ENCODE measurements at regions not wholly inside any gene's neighbourhood (a gene's known extent, or its start where the extent isn't known, plus 50 kb on each side); places are given as distances from the start of the nearest gene placed in this dataset.
A peak's percentile ranks its signal among the peaks of the same experiment; 100 is the strongest.

GRCh38 chr1:8203056-8203455 is 114.9 kb upstream of the SLC45A1 start:
- DNase-seq (ENCODE audit: low spot score): no peak

GRCh38 chr1:8202182-8202905 is 115.6 kb upstream of the SLC45A1 start:
- DNase-seq (ENCODE audit: low spot score): no peak

GRCh38 chr1:8201331-8201861 is 116.5 kb upstream of the SLC45A1 start:
- no peak for DNase-seq (ENCODE audit: low spot score)

GRCh38 chr1:8200317-8201115 is 117.4 kb upstream of the SLC45A1 start:
- DNase-seq (ENCODE audit: low spot score): no peak

GRCh38 chr1:8198522-8198921 is 119.4 kb upstream of the SLC45A1 start:
- DNase-seq (ENCODE audit: low spot score): no peak

- DNase-seq (ENCODE audit: low spot score): peak; percentile 92
Measured at GRCh38 chr1:8197493-8198282, 120.2 kb upstream of the SLC45A1 start.

- DNase-seq (ENCODE audit: low spot score): peak; percentile 80
Measured at GRCh38 chr1:8194481-8195227, 123.3 kb upstream of the SLC45A1 start.

GRCh38 chr1:8193840-8194406 is 124.0 kb upstream of the SLC45A1 start:
- DNase-seq (ENCODE audit: low spot score): no peak

GRCh38 chr1:8191474-8191873 is 126.4 kb upstream of the SLC45A1 start:
- DNase-seq (ENCODE audit: low spot score): no peak

- DNase-seq (ENCODE audit: low spot score): peak; percentile 52
Measured at GRCh38 chr1:8189931-8190483, 127.9 kb upstream of the SLC45A1 start.

GRCh38 chr1:8185400-8185799 is 132.5 kb upstream of the SLC45A1 start:
- DNase-seq (ENCODE audit: low spot score): no peak

- DNase-seq (ENCODE audit: low spot score): peak; percentile 42
Measured at GRCh38 chr1:8184301-8184700, 133.6 kb upstream of the SLC45A1 start.

GRCh38 chr1:8182034-8182761 is 135.7 kb upstream of the SLC45A1 start:
- DNase-seq (ENCODE audit: low spot score): peak; percentile 92

- DNase-seq (ENCODE audit: low spot score): no peak
Measured at GRCh38 chr1:8179132-8179793, 138.7 kb upstream of the SLC45A1 start.

- no peak for DNase-seq (ENCODE audit: low spot score)
Measured at GRCh38 chr1:8176279-8176678, 141.6 kb upstream of the SLC45A1 start.

- DNase-seq (ENCODE audit: low spot score): peak; percentile 19
Measured at GRCh38 chr1:8174807-8175206, 143.1 kb upstream of the SLC45A1 start.

- no peak for DNase-seq (ENCODE audit: low spot score)
Measured at GRCh38 chr1:8171751-8172464, 145.8 kb upstream of the ERRFI1 start.

GRCh38 chr1:8170059-8170835 is 144.1 kb upstream of the ERRFI1 start:
- no peak for DNase-seq (ENCODE audit: low spot score)
